ENCODE measurements at regions not wholly inside any gene's neighbourhood (a gene's known extent, or its start where the extent isn't known, plus 50 kb on each side); places are given as distances from the start of the nearest gene placed in this dataset.

DNA sequence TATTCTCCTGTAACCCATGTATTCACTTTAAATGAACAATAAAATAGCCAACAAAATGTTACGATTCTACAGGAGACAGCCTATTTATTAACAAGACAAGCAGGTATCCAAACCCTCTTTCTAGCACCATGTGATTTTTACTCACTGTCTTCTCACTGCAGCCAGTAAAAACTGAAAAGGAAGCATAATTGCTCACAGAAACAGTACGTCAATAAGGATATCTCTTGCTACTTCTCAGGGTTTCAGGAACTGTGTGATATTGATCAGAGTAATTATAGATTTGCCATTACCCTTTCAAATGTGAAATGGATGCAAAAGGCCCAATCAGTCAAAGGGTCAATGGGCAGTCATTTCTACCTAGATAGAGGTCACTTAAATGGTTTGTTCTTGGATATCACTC, 1473.8 kb upstream of the DDX18 start:
- no peaks in the 10 kb centered on the region for H3K4me1 ChIP-seq
- no peak overlapping the region for H3K4me3 ChIP-seq
- TF ChIP-seq, protein P1, sequence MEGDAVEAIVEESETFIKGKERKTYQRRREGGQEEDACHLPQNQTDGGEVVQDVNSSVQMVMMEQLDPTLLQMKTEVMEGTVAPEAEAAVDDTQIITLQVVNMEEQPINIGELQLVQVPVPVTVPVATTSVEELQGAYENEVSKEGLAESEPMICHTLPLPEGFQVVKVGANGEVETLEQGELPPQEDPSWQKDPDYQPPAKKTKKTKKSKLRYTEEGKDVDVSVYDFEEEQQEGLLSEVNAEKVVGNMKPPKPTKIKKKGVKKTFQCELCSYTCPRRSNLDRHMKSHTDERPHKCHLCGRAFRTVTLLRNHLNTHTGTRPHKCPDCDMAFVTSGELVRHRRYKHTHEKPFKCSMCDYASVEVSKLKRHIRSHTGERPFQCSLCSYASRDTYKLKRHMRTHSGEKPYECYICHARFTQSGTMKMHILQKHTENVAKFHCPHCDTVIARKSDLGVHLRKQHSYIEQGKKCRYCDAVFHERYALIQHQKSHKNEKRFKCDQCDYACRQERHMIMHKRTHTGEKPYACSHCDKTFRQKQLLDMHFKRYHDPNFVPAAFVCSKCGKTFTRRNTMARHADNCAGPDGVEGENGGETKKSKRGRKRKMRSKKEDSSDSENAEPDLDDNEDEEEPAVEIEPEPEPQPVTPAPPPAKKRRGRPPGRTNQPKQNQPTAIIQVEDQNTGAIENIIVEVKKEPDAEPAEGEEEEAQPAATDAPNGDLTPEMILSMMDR (IDR thresholded peaks at IDR 0.05) = no peak
- H3K9me3 ChIP-seq = no peaks in the 10 kb centered on the region
- DNase-seq (no peak), ATAC-seq (no peak)
- no peaks in the 10 kb centered on the region for H3K27me3 ChIP-seq
- H3K36me3 ChIP-seq (replicated peaks in 1 of 2; ENCODE audit: insufficient read depth in 1 of 2, low read depth in 2 of 2) = no peaks in the 10 kb centered on the region
- intact Hi-C loops (cut with DNase I) = no loop called here
- WGBS, 2 donors = 36 to 37% methylated on average over 2 of the region's 2 CpGs
- H3K27ac ChIP-seq = no peak overlapping the region

DNA sequence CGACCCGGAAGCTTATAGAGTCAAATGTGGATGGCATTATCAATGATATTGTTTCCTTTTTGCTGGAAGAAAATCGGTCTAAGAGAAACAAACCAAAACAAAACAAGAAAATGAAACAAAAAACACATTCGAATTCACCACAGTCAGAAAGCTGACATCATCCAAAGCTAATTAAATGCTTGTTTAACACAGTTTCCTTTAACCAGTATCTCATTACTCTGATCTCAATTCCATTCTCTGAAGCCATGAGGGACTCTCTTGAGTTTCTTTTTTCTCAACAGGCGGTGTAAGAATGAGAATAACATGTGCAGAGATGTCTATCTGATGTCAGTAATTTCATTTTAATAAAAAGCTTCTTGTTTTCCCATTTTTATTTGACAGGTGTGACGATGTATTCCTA, 1448.3 kb upstream of the DDX18 start:
- Histone ChIP-seq H3K4me1 (no peaks in the 10 kb centered on the region), H3K36me3 (replicated peaks in 1 of 2; ENCODE audit: insufficient read depth in 1 of 2, low read depth in 2 of 2) (no peaks in the 10 kb centered on the region), H3K27ac (no peak overlapping the region), H3K9me3 (no peaks in the 10 kb centered on the region), H3K4me3 (no peak overlapping the region), H3K27me3 (no peaks in the 10 kb centered on the region)
- no peak for TF ChIP-seq POLR2A (IDR thresholded peaks at IDR 0.05)
- TF ChIP-seq, protein P1 (IDR thresholded peaks at IDR 0.05) = no peak
- no peak for DNase-seq
- no peak for ATAC-seq
- 50 to 55% methylated on average over 6 of the region's 6 CpGs for WGBS, 2 donors
- intact Hi-C loops (cut with DNase I) = no loop called here

DNA sequence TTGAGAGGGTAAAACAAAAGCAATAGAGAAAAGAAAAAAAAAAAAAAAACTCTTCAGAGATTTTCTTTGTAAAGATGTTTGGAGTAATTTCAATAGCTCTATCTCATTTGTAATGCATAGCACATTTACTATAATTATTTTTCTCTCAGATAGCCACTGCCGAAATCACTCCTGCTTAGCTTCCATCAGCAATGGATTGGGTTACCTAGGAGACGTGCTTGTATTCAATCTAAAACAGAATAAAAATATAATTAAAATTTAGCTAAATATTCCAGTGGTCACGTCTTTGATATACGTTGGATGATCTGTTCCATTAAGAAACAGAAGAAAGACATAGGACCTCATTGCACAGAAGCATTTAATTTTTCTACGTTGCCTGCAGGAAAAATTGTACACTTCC, 1435.7 kb upstream of the DDX18 start:
- Histone ChIP-seq H3K9me3 (no peaks in the 10 kb centered on the region), H3K36me3 (replicated peaks in 1 of 2; ENCODE audit: insufficient read depth in 1 of 2, low read depth in 2 of 2) (no peaks in the 10 kb centered on the region), H3K27me3 (no peaks in the 10 kb centered on the region), H3K4me3 (no peak overlapping the region), H3K4me1 (no peaks in the 10 kb centered on the region), H3K27ac (no peak overlapping the region)
- ATAC-seq = no peak
- WGBS, 2 donors = 60 to 64% methylated on average over 5 of the region's 5 CpGs
- intact Hi-C loops (cut with DNase I) = no loop called here
- TF ChIP-seq, protein P1 (IDR thresholded peaks at IDR 0.05) = no peak
- TF ChIP-seq POLR2A (IDR thresholded peaks at IDR 0.05) = no peak
- no peak for DNase-seq

DNA sequence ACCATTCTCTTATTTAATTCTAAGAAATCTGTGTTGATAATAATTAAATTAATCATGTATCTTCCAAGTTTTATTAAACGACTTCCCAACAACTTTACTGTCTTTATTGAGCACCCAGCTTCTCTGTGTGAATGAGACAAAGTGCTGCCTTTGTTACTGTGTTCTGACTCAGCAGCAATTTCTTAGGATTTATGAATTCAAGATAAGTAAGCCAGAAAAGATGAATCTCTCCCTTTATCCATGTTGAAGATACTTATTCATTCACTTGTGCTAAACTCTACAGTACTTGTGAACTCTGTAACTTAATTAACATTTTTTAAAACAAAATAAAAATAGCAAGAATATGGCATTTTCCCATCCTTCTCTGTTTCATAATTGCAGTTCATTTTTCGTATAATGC, 1403.3 kb upstream of the DDX18 start:
- no peaks in the 10 kb centered on the region for H3K4me1 ChIP-seq
- no peak for TF ChIP-seq POLR2A (IDR thresholded peaks at IDR 0.05)
- TF ChIP-seq, protein P1 (IDR thresholded peaks at IDR 0.05) = no peak
- DNase-seq (no peak), ATAC-seq (no peak)
- no peaks in the 10 kb centered on the region for H3K36me3 ChIP-seq (replicated peaks in 1 of 2; ENCODE audit: insufficient read depth in 1 of 2, low read depth in 2 of 2)
- H3K27ac ChIP-seq = no peak overlapping the region
- no peaks in the 10 kb centered on the region for H3K9me3 ChIP-seq
- intact Hi-C loops (cut with DNase I) = no loop called here
- no peaks in the 10 kb centered on the region for H3K27me3 ChIP-seq
- 32 to 38% methylated on average over 2 of the region's 2 CpGs for WGBS, 2 donors
- no peak overlapping the region for H3K4me3 ChIP-seq

DNA sequence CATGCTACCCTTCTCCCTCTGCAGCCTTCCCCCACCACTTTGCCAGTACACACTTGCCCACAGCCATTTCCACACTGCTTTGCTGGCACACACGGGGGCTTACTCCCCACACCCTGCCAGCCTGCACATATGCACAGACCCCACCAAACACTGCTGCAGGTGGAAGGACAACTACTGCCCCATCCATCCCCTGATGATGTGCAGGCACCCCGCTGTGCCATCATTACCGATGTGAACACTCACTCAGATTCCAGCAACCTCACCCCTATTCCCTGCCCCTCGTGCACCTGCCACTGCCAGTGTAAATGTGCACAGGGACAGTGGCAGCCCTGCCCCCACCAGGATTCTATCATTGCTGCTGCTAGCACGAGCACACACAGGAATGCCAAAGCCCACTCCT, 1400.8 kb upstream of the DDX18 start:
- intact Hi-C loops (cut with DNase I) = no loop called here
- DNase-seq (no peak), ATAC-seq (no peak)
- no peaks in the 10 kb centered on the region for H3K36me3 ChIP-seq (replicated peaks in 1 of 2; ENCODE audit: insufficient read depth in 1 of 2, low read depth in 2 of 2)
- H3K4me1 ChIP-seq = no peaks in the 10 kb centered on the region
- no peaks in the 10 kb centered on the region for H3K9me3 ChIP-seq
- WGBS, 2 donors = 65 to 69% methylated on average over 5 of the region's 5 CpGs
- H3K4me3 ChIP-seq = no peak overlapping the region
- TF ChIP-seq POLR2A (IDR thresholded peaks at IDR 0.05) = no peak
- TF ChIP-seq, protein P1 (IDR thresholded peaks at IDR 0.05) = no peak
- H3K27me3 ChIP-seq = no peaks in the 10 kb centered on the region
- no peak overlapping the region for H3K27ac ChIP-seq

All from body of pancreas (tissue), 4 donors.